ENCODE measurements at regions not wholly inside any gene's neighbourhood (a gene's known extent, or its start where the extent isn't known, plus 50 kb on each side); places are given as distances from the start of the nearest gene placed in this dataset.

- TF ChIP-seq CTCF (IDR thresholded peaks at IDR 0.05; ENCODE audit: borderline replicate concordance, insufficient read depth, low read depth, low read length) = no peak
- no peak overlapping the region for H3K4me3 ChIP-seq (ENCODE audit: low read depth, low read length)
Measured at GRCh38 chrX:134162032-134162431, 75.0 kb upstream of the CCDC160 start.

GRCh38 chrX:134163836-134164235 is 73.1 kb upstream of the CCDC160 start:
- H3K4me3 ChIP-seq (ENCODE audit: low read depth, low read length) = no peak overlapping the region
- TF ChIP-seq CTCF (IDR thresholded peaks at IDR 0.05; ENCODE audit: borderline replicate concordance, insufficient read depth, low read depth, low read length) = no peak

GRCh38 chrX:134167591-134168203 is 69.3 kb upstream of the CCDC160 start:
- no peak overlapping the region for H3K4me3 ChIP-seq (ENCODE audit: low read depth, low read length)
- no peak for TF ChIP-seq CTCF (IDR thresholded peaks at IDR 0.05; ENCODE audit: borderline replicate concordance, insufficient read depth, low read depth, low read length)

- no peak for TF ChIP-seq CTCF (IDR thresholded peaks at IDR 0.05; ENCODE audit: borderline replicate concordance, insufficient read depth, low read depth, low read length)
- H3K4me3 ChIP-seq (ENCODE audit: low read depth, low read length) = no peak overlapping the region
Measured at GRCh38 chrX:134171661-134172587, 65.1 kb upstream of the CCDC160 start.

- no peak for TF ChIP-seq CTCF (IDR thresholded peaks at IDR 0.05; ENCODE audit: borderline replicate concordance, insufficient read depth, low read depth, low read length)
- peak overlapping the region; percentile 29 for H3K4me3 ChIP-seq (ENCODE audit: low read depth, low read length)
Measured at GRCh38 chrX:134172588-134173259, 64.3 kb upstream of the CCDC160 start.

- H3K4me3 ChIP-seq (ENCODE audit: low read depth, low read length) = no peak overlapping the region
- no peak for TF ChIP-seq CTCF (IDR thresholded peaks at IDR 0.05; ENCODE audit: borderline replicate concordance, insufficient read depth, low read depth, low read length)
Measured at GRCh38 chrX:134173541-134174272, 63.3 kb upstream of the CCDC160 start.
